GM12878 (cell line): ENCODE measurements at regions not wholly inside any gene's neighbourhood (a gene's known extent, or its start where the extent isn't known, plus 50 kb on each side); places are given as distances from the start of the nearest gene placed in this dataset.

Source experiments
- ATAC-seq: fragments of 200-7000 bp; cut with Tn5 transposase; 3 replicates; pipeline ENCODE4 v1.9.1; 2020; ENCODE audit warnings: mild to moderate bottlenecking, moderate library complexity
- BruUV-seq: library from RNA; stranded (reverse); fragments of 400-500 nt; replicated peaks from 2 replicates; lab custom pipeline; 2021; lab: Mats Ljungman, UMichigan
- CTCF ChIA-PET: fragments of 300-600 bp; sonication (Branson Sonifier 250); formaldehyde crosslinking; extraction: SDS; loops from one replicate; lab custom pipeline; 2021; ENCODE audit warnings: inconsistent platforms; lab: Yijun Ruan, JAX
- POLR2A ChIA-PET: fragments of 350-600 bp; formaldehyde crosslinking; extraction: SDS; loops from one replicate; lab custom pipeline; 2021; ENCODE audit warnings: inconsistent platforms; lab: Charles Lee
- RAD21 ChIA-PET: fragments of 300-600 bp; sonication (Branson Sonifier 250); formaldehyde crosslinking; loops from one replicate; lab custom pipeline; 2023; ENCODE audit warnings: antibody characterized with exemption; ENCODE audit not compliant: unreplicated experiment; lab: Charles Lee
- SMC1A ChIA-PET: fragments of 300-600 bp; sonication (Branson Sonifier 250); formaldehyde crosslinking; loops from one replicate; lab custom pipeline; 2023; ENCODE audit not compliant: unreplicated experiment, uncharacterized antibody; lab: Charles Lee
- DNase-seq: peaks from one replicate; pipeline ENCODE4 v3.0.0-alpha.2; 2011; ENCODE audit warnings: low read depth, low spot score
- FAIRE-seq: peaks from 3 replicates; lab custom pipeline; 2011; peaks lifted over from hg19 to GRCh38; lab: Jason Lieb, UNC
- H2AFZ ChIP-seq: 2 replicates; pipeline ENCODE4 v1.6.0; 2011; ENCODE audit warnings: low read depth, low read length, control low read depth; ENCODE audit not compliant: control insufficient read depth
- H3K27ac ChIP-seq: 2 replicates; pipeline ENCODE4 v1.5.1; 2011; ENCODE audit warnings: control low read depth; ENCODE audit not compliant: control insufficient read depth, insufficient read depth
- H3K27me3 ChIP-seq, 2 experiments: replicated peaks in 1 of 2; 2 replicates each; pipeline versions ENCODE4 v1.6.0 to v1.6.1; 2011; ENCODE audit warnings: low read length in 1 of 2; ENCODE audit not compliant: control insufficient read depth in 2 of 2, insufficient read depth in 2 of 2
- H3K36me3 ChIP-seq, 2 experiments: 2 replicates each; pipeline ENCODE4 v1.5.1; 2011; ENCODE audit warnings: low read length in 1 of 2; ENCODE audit not compliant: control insufficient read depth in 2 of 2, insufficient read depth in 2 of 2
- H3K4me1 ChIP-seq: 2 replicates; pipeline ENCODE4 v1.6.1; 2011; ENCODE audit warnings: mild to moderate bottlenecking, low read length, moderate library complexity, mixed read lengths; ENCODE audit not compliant: control insufficient read depth, insufficient read depth
- H3K4me2 ChIP-seq: 2 replicates; pipeline ENCODE4 v1.6.0; 2011; ENCODE audit warnings: control low read depth; ENCODE audit not compliant: control insufficient read depth, insufficient read depth
- H3K4me3 ChIP-seq: fragments of 200-600 bp; sonication (generic); 2 replicates; pipeline ENCODE4 v1.5.1; 2016
- H3K79me2 ChIP-seq: 2 replicates; pipeline ENCODE4 v1.6.0; 2011; ENCODE audit warnings: low read length; ENCODE audit not compliant: control insufficient read depth, insufficient read depth
- H3K9ac ChIP-seq: 2 replicates; pipeline ENCODE4 v1.8.0; 2011; ENCODE audit warnings: low read length, control low read depth, mixed read lengths; ENCODE audit not compliant: control insufficient read depth, insufficient read depth
- H3K9me3 ChIP-seq: replicated peaks from 3 replicates; pipeline ENCODE4 v1.5.1; 2011; ENCODE audit warnings: mild to moderate bottlenecking, low read length; ENCODE audit not compliant: control insufficient read depth, insufficient read depth
- H4K20me1 ChIP-seq: 2 replicates; pipeline ENCODE4 v1.6.0; 2011; ENCODE audit not compliant: control insufficient read depth, insufficient read depth
- CEBPZ ChIP-seq: fragments of 150-350 bp; IDR thresholded peaks from 2 replicates; pipeline ENCODE4 v1.6.1; 2016; ENCODE audit warnings: low read depth, low read length
- CREB1 ChIP-seq: IDR thresholded peaks from 2 replicates; pipeline ENCODE4 v1.6.1; 2012; ENCODE audit warnings: low read depth, mild to moderate bottlenecking, inconsistent platforms
- EP300 ChIP-seq, 2 experiments: fragments of 150-350 bp in 1 of 2; IDR thresholded peaks; 2 replicates each; pipeline ENCODE4 v1.6.1; 2011 to 2012; ENCODE audit warnings: low read depth in 2 of 2, low read length in 2 of 2, borderline replicate concordance in 1 of 2, improper control_type of control experiment in 1 of 2, inconsistent platforms in 1 of 2; ENCODE audit not compliant: control insufficient read depth in 1 of 2
- IRF4 ChIP-seq: IDR thresholded peaks from 2 replicates; pipeline ENCODE4 v1.6.1; 2011; ENCODE audit warnings: low read depth, low read length
- KDM1A ChIP-seq: fragments of 200-600 bp; sonication (generic); IDR thresholded peaks from 2 replicates; pipeline ENCODE4 v1.6.1; 2016; ENCODE audit warnings: borderline replicate concordance
- LARP7 ChIP-seq: fragments of 450-650 bp; IDR thresholded peaks from 2 replicates; pipeline ENCODE4 v1.6.1; 2017; ENCODE audit warnings: mild to moderate bottlenecking
- MEF2B ChIP-seq: fragments of 450-650 bp; IDR thresholded peaks from 2 replicates; pipeline ENCODE4 v1.6.1; 2018; ENCODE audit warnings: mild to moderate bottlenecking, moderate library complexity; ENCODE audit not compliant: partially characterized antibody, poor library complexity, severe bottlenecking
- MLLT1 ChIP-seq: fragments of 450-650 bp; IDR thresholded peaks from 2 replicates; pipeline ENCODE4 v1.6.1; 2016; ENCODE audit warnings: mild to moderate bottlenecking
- MTA2 ChIP-seq: fragments of 450-650 bp; IDR thresholded peaks from 2 replicates; pipeline ENCODE4 v1.6.1; 2016; ENCODE audit warnings: low read depth, mild to moderate bottlenecking, moderate library complexity
- MYC ChIP-seq: IDR thresholded peaks from 2 replicates; pipeline ENCODE4 v1.6.1; 2011; ENCODE audit warnings: mild to moderate bottlenecking, low read length, moderate library complexity, inconsistent platforms; ENCODE audit not compliant: insufficient read depth, insufficient replicate concordance, insufficient read length, severe bottlenecking
- NKRF ChIP-seq: fragments of 450-650 bp; conservative IDR thresholded peaks from 2 replicates; pipeline ENCODE4 v1.6.1; 2017; ENCODE audit warnings: mild to moderate bottlenecking, moderate library complexity
- RFX5 ChIP-seq: IDR thresholded peaks from 2 replicates; pipeline ENCODE4 v1.6.1; 2011; ENCODE audit warnings: low read depth, low read length, improper control_type of control experiment
- SMAD5 ChIP-seq: IDR thresholded peaks from 2 replicates; pipeline ENCODE4 v1.6.1; 2016; ENCODE audit warnings: antibody characterized with exemption, low read depth
- SMARCA5 ChIP-seq: fragments of 450-650 bp; IDR thresholded peaks from 2 replicates; pipeline ENCODE4 v1.6.1; 2017; ENCODE audit warnings: mild to moderate bottlenecking
- SRF ChIP-seq, 2 experiments: IDR thresholded peaks; 2 replicates each; pipeline ENCODE4 v1.6.1; 2011; ENCODE audit warnings: low read depth in 2 of 2, low read length in 2 of 2, mild to moderate bottlenecking in 1 of 2, moderate library complexity in 1 of 2
- TCF3 ChIP-seq: IDR thresholded peaks from 2 replicates; pipeline ENCODE4 v1.6.1; 2012; ENCODE audit warnings: low read depth, mild to moderate bottlenecking, low read length, borderline replicate concordance; ENCODE audit not compliant: insufficient read depth
- YBX1 ChIP-seq: fragments of 450-650 bp; IDR thresholded peaks from 2 replicates; pipeline ENCODE4 v1.6.1; 2016; ENCODE audit warnings: antibody characterized with exemption
- ZSCAN29 ChIP-seq: fragments of 450-650 bp; IDR thresholded peaks from 2 replicates; pipeline ENCODE4 v1.6.1; 2017; ENCODE audit warnings: mild to moderate bottlenecking, moderate library complexity
- ZZZ3 ChIP-seq: IDR thresholded peaks from 2 replicates; pipeline ENCODE4 v1.6.1; 2011; ENCODE audit warnings: low read depth; ENCODE audit not compliant: control insufficient read depth, insufficient read length
- in situ Hi-C: fragments of 300-500 bp; cut with MboI; formaldehyde crosslinking; loops from 9 replicates; pipeline ENCODE4 v1.14.3; 2018; ENCODE audit warnings: mixed read lengths
- intact Hi-C: fragments of 100-400 bp; cut with micrococcal nuclease; formaldehyde crosslinking; loops from one replicate; pipeline ENCODE4 v1.14.2; 2022; ENCODE audit not compliant: unreplicated experiment

- TF ChIP-seq SRF (IDR thresholded peaks at IDR 0.05; ENCODE audit: low read depth in 2 of 2, low read length in 2 of 2) (no peak), MYC (no peak), YBX1 (no peak), CEBPZ (no peak), CREB1 (no peak)
Observed at GRCh38 chr14:83483063-83483462, 1949.4 kb upstream of the SEL1L start (continued).

GRCh38 chr14:83485591-83485990, 1951.9 kb upstream of the SEL1L start:
- POLR2A ChIA-PET: no interaction called here
- Histone ChIP-seq H3K27me3 (no peaks in the 10 kb centered on the region), H3K4me3 (no peak overlapping the region), H3K36me3 (no peaks in the 10 kb centered on the region), H2AFZ (no peak overlapping the region), H3K4me1 (no peaks in the 10 kb centered on the region), H3K9ac (no peak overlapping the region), H4K20me1 (no peaks in the 10 kb centered on the region), H3K27ac (no peak overlapping the region), H3K4me2 (no peak overlapping the region), H3K79me2 (no peaks in the 10 kb centered on the region), H3K9me3 (no peaks in the 10 kb centered on the region)
- in situ Hi-C loops: no loop called here
- RAD21 ChIA-PET: no interaction called here
- intact Hi-C loops: no loop called here
- SMC1A ChIA-PET: no interaction called here
- BruUV-seq: no TSS peak
- FAIRE-seq: no peak
- no peak for ATAC-seq
- DNase-seq: no peak
- CTCF ChIA-PET: no interaction called here
- no peak for TF ChIP-seq TCF3
- no peak for TF ChIP-seq SRF (IDR thresholded peaks at IDR 0.05; ENCODE audit: low read depth in 2 of 2, low read length in 2 of 2)
- TF ChIP-seq ZSCAN29: no peak
- no peak for TF ChIP-seq EP300 (IDR thresholded peaks at IDR 0.05; ENCODE audit: borderline replicate concordance in 1 of 2, control insufficient read depth in 1 of 2, low read depth in 2 of 2, low read length in 2 of 2)
- TF ChIP-seq MEF2B: no peak
- TF ChIP-seq SMAD5: no peak
- no peak for TF ChIP-seq RFX5
- no peak for TF ChIP-seq MTA2
- no peak for TF ChIP-seq NKRF
- TF ChIP-seq LARP7: no peak
- TF ChIP-seq MLLT1: no peak
- no peak for TF ChIP-seq KDM1A
- no peak for TF ChIP-seq IRF4
- no peak for TF ChIP-seq ZZZ3
- TF ChIP-seq SMARCA5: no peak
